ENCODE measurements at regions not wholly inside any gene's neighbourhood (a gene's known extent, or its start where the extent isn't known, plus 50 kb on each side); places are given as distances from the start of the nearest gene placed in this dataset.

- no peak for DNase-seq
These were observed 52.0 kb upstream of the CCL2 start for GRCh38 chr17:34203018-34203638.

DNA sequence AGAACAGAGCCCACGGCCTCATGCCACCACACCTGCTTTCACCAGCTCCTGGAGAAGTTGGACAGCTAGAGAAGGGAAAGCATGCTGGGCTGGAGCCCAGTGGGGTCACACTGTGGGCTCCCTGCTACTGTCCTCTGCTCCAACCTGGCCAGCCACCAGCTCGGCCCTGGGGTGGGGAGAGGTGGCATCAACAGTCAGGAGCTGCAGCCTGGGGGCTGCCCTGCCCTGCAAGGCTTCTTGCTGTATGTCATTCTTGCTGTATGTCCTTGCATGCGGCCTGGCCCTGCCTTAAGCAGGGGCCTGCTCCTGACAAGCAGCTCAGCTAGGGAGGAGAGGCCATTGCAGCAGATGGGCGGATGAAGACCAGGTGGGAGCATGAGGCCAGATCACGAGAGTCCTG, 50.7 kb upstream of the CCL2 start:
- DNase-seq, result no peak

All from activated CD4-positive, alpha-beta T cell treated with anti-CD3 and anti-CD28 coated beads, Interleukin-2, amount 50 U/mL, for 4 hours (primary cell).